HepG2 (cell line): ENCODE measurements at regions not wholly inside any gene's neighbourhood (a gene's known extent, or its start where the extent isn't known, plus 50 kb on each side); places are given as distances from the start of the nearest gene placed in this dataset.

ENCODE experiments used
- ATAC-seq: fragments of 200-7000 bp; cut with Tn5 transposase; 3 replicates; pipeline ENCODE4 v1.9.1; 2020; ENCODE audit warnings: mild to moderate bottlenecking, moderate library complexity
- BruUV-seq: library from RNA; stranded (reverse); fragments of 400-500 nt; replicated peaks from 2 replicates; lab custom pipeline; 2021; lab: Mats Ljungman, UMichigan
- CTCF ChIA-PET: fragments of 300-600 bp; formaldehyde crosslinking; extraction: SDS; loops from one replicate; lab custom pipeline; 2021; ENCODE audit warnings: low total read pairs, inconsistent platforms, low intra/inter-chr PET ratio; lab: Yijun Ruan, JAX
- POLR2A ChIA-PET: fragments of 350-600 bp; sonication (Branson Sonifier 250); formaldehyde crosslinking; loops from one replicate; lab custom pipeline; 2020; ENCODE audit warnings: antibody characterized with exemption, inconsistent platforms; lab: Yijun Ruan, JAX
- DNase-seq: peaks from one replicate; pipeline ENCODE4 v3.0.0-alpha.2; 2015; ENCODE audit warnings: low spot score
- FAIRE-seq: peaks from 3 replicates; lab custom pipeline; 2011; peaks lifted over from hg19 to GRCh38; lab: Jason Lieb, UNC
- H2AFZ ChIP-seq: one replicate; pipeline ENCODE4 v1.6.1; 2011; ENCODE audit warnings: low read length, inconsistent platforms
- H3K27ac ChIP-seq: fragments of 300-600 bp; 3 replicates; pipeline ENCODE4 v1.8.0; 2011; ENCODE audit warnings: mixed run types, mild to moderate bottlenecking, mixed read lengths, low read length, inconsistent platforms; ENCODE audit not compliant: insufficient read depth; ENCODE audit errors: extremely low read length
- H3K27me3 ChIP-seq, 2 experiments: fragments of 200-600 bp in 1 of 2; 2 replicates in 1 of 2; 3 replicates in 1 of 2; pipeline versions ENCODE4 v1.6.0 to v1.8.0; 2011; ENCODE audit warnings: low read length in 2 of 2, mild to moderate bottlenecking in 2 of 2, moderate library complexity in 2 of 2, inconsistent platforms in 1 of 2; ENCODE audit not compliant: insufficient read depth in 2 of 2, control insufficient read depth in 1 of 2
- H3K36me3 ChIP-seq, 2 experiments: fragments of 200-600 bp in 1 of 2; replicated peaks in 1 of 2; 2 replicates in 1 of 2; 3 replicates in 1 of 2; pipeline versions ENCODE4 v1.5.1 to v1.8.0; 2011; ENCODE audit warnings: low read length in 2 of 2, inconsistent platforms in 1 of 2; ENCODE audit not compliant: insufficient read depth in 2 of 2, control insufficient read depth in 1 of 2
- H3K4me1 ChIP-seq: 2 replicates; pipeline ENCODE4 v1.5.1; 2012; ENCODE audit warnings: low read length, inconsistent platforms; ENCODE audit not compliant: insufficient read depth
- H3K4me2 ChIP-seq: 2 replicates; pipeline ENCODE4 v1.6.0; 2011; ENCODE audit warnings: low read depth, low read length, inconsistent platforms
- H3K4me3 ChIP-seq, 3 experiments: fragments of 200-600 bp in 1 of 3; sonication (generic), shearing (Covaris generic) in 1 of 3; replicated peaks in 1 of 3; 2 replicates each; pipeline ENCODE4 v1.5.1; 2011 to 2016; ENCODE audit warnings: low read length in 3 of 3, inconsistent platforms in 2 of 3, low read depth in 2 of 3, mild to moderate bottlenecking in 2 of 3, control low read depth in 1 of 3, mixed read lengths in 1 of 3; ENCODE audit not compliant: insufficient read depth in 1 of 3
- H3K79me2 ChIP-seq: one replicate; pipeline ENCODE4 v1.6.1; 2011; ENCODE audit warnings: low read length, inconsistent platforms; ENCODE audit not compliant: insufficient read depth
- H3K9ac ChIP-seq: 2 replicates; pipeline ENCODE4 v1.6.0; 2011; ENCODE audit warnings: mild to moderate bottlenecking, low read depth, low read length, inconsistent platforms; ENCODE audit not compliant: insufficient read depth
- H3K9me3 ChIP-seq: 2 replicates; pipeline ENCODE4 v1.5.1; 2012; ENCODE audit warnings: mild to moderate bottlenecking, low read length
- H4K20me1 ChIP-seq: 2 replicates; pipeline ENCODE4 v1.6.0; 2011; ENCODE audit warnings: inconsistent platforms, mild to moderate bottlenecking, low read length, moderate library complexity; ENCODE audit not compliant: insufficient read depth
- EZH2 ChIP-seq: conservative IDR thresholded peaks from 2 replicates; pipeline ENCODE4 v1.6.1; 2012; ENCODE audit warnings: mild to moderate bottlenecking, low read depth, low read length, moderate library complexity
- SRY ChIP-seq: sonication (generic); formaldehyde crosslinking; IDR thresholded peaks from 2 replicates; pipeline ENCODE4 v1.8.0; 2022; ENCODE audit warnings: mild to moderate bottlenecking, missing genetic modification reagents
- ZNF230 ChIP-seq: sonication (generic); formaldehyde crosslinking; IDR thresholded peaks from 2 replicates; pipeline ENCODE4 v1.4.0; 2020; ENCODE audit warnings: mild to moderate bottlenecking, missing genetic modification reagents
- ZNF30 ChIP-seq: sonication (generic); formaldehyde crosslinking; IDR thresholded peaks from 2 replicates; pipeline ENCODE4 v1.5.0; 2020; ENCODE audit warnings: mild to moderate bottlenecking, missing genetic modification reagents
- ZNF547 ChIP-seq: sonication (generic); formaldehyde crosslinking; IDR thresholded peaks from 2 replicates; pipeline ENCODE4 v1.5.1; 2020; ENCODE audit warnings: mild to moderate bottlenecking, missing genetic modification reagents
- ZNF589 ChIP-seq: sonication (generic); formaldehyde crosslinking; conservative IDR thresholded peaks from 2 replicates; pipeline ENCODE4 v1.8.0; 2022; ENCODE audit warnings: mild to moderate bottlenecking, moderate library complexity, missing genetic modification reagents
- ZNF678 ChIP-seq: sonication (generic); formaldehyde crosslinking; IDR thresholded peaks from 2 replicates; pipeline ENCODE4 v1.4.0; 2020; ENCODE audit warnings: mild to moderate bottlenecking, missing genetic modification reagents
- in situ Hi-C: cut with HindIII; loops from 2 replicates; pipeline ENCODE4 v1.10.0; 2017; ENCODE audit warnings: low pct_unique_long_range_greater_than_20kb; ENCODE audit not compliant: extremely low pct_ligation_motif_present
- intact Hi-C: fragments of 100-400 bp; cut with micrococcal nuclease; formaldehyde crosslinking; loops from one replicate; pipeline ENCODE4 v1.10.0; 2022; ENCODE audit not compliant: unreplicated experiment
- TF ChIP-seq, protein P1 (sequence below): sonication (generic); formaldehyde crosslinking; IDR thresholded peaks from 2 replicates; pipeline ENCODE4 v1.4.0; 2020; ENCODE audit warnings: missing genetic modification reagents, borderline replicate concordance
- TF ChIP-seq, protein P2 (sequence below): sonication (generic); formaldehyde crosslinking; IDR thresholded peaks from 2 replicates; pipeline ENCODE4 v1.8.0; 2022; ENCODE audit warnings: low read depth, missing genetic modification reagents
- TF ChIP-seq, protein P3 (sequence below): sonication (generic); formaldehyde crosslinking; conservative IDR thresholded peaks from 2 replicates; pipeline ENCODE4 v1.4.0; 2020; ENCODE audit warnings: mild to moderate bottlenecking, missing genetic modification reagents, moderate library complexity
- TF ChIP-seq, protein P4 (sequence below): sonication (generic); formaldehyde crosslinking; IDR thresholded peaks from 2 replicates; pipeline ENCODE4 v1.8.0; 2022; ENCODE audit warnings: mild to moderate bottlenecking, missing genetic modification reagents

DNA sequence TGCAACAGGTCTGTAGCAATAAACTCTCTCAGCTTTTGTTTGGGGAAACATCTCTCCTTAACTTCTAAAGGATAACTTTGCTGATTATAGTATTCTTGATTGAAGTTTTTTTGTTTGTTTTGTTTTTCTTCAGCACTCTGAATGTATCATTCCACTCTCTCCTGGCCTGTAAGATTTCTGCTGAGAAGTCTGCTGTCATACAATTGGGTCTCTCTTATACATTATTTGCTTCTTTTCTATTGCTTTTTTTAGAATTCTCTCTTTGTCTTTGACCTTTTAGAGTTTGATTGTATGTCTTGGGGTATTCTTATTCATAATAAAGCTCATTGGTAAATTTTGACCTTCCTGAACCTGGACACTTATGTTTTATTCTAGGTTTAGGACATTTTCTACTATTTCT is 386.3 kb downstream of the MRPL39 start:
- intact Hi-C loops = no loop called here

More for the DNA sequence above, 386.3 kb downstream of the MRPL39 start:
- Histone ChIP-seq H3K36me3 (no peaks in the 10 kb centered on the region), H3K4me2 (no peak overlapping the region), H3K27ac (no peak overlapping the region), H3K27me3 (no peaks in the 10 kb centered on the region), H3K9me3 (peaks cover 91% of the 10 kb centered on the region), H3K9ac (no peak overlapping the region), H3K79me2 (no peaks in the 10 kb centered on the region), H3K4me3 (no peak overlapping the region), H4K20me1 (no peaks in the 10 kb centered on the region), H3K4me1 (no peaks in the 10 kb centered on the region), H2AFZ (no peak overlapping the region)
- no peak for TF ChIP-seq ZNF547 (CRISPR knock-in tag)
- no peak for TF ChIP-seq ZNF30 (CRISPR knock-in tag)
- no peak for TF ChIP-seq ZNF589 (CRISPR knock-in tag)
- TF ChIP-seq ZNF678 (CRISPR knock-in tag) = no peak
- TF ChIP-seq, protein P1, sequence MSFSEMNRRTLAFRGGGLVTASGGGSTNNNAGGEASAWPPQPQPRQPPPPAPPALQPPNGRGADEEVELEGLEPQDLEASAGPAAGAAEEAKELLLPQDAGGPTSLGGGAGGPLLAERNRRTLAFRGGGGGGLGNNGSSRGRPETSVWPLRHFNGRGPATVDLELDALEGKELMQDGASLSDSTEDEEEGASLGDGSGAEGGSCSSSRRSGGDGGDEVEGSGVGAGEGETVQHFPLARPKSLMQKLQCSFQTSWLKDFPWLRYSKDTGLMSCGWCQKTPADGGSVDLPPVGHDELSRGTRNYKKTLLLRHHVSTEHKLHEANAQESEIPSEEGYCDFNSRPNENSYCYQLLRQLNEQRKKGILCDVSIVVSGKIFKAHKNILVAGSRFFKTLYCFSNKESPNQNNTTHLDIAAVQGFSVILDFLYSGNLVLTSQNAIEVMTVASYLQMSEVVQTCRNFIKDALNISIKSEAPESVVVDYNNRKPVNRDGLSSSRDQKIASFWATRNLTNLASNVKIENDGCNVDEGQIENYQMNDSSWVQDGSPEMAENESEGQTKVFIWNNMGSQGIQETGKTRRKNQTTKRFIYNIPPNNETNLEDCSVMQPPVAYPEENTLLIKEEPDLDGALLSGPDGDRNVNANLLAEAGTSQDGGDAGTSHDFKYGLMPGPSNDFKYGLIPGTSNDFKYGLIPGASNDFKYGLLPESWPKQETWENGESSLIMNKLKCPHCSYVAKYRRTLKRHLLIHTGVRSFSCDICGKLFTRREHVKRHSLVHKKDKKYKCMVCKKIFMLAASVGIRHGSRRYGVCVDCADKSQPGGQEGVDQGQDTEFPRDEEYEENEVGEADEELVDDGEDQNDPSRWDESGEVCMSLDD (CRISPR knock-in tag) = no peak
- TF ChIP-seq, protein P2, sequence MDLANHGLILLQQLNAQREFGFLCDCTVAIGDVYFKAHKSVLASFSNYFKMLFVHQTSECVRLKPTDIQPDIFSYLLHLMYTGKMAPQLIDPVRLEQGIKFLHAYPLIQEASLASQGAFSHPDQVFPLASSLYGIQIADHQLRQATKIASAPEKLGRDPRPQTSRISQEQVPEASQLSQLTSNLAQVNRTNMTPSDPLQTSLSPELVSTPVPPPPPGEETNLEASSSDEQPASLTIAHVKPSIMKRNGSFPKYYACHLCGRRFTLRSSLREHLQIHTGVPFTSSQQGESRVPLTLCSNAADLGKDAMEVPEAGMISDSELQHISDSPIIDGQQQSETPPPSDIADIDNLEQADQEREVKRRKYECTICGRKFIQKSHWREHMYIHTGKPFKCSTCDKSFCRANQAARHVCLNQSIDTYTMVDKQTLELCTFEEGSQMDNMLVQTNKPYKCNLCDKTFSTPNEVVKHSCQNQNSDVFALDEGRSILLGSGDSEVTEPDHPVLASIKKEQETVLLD (CRISPR knock-in tag) = no peak
- TF ChIP-seq, protein P3, sequence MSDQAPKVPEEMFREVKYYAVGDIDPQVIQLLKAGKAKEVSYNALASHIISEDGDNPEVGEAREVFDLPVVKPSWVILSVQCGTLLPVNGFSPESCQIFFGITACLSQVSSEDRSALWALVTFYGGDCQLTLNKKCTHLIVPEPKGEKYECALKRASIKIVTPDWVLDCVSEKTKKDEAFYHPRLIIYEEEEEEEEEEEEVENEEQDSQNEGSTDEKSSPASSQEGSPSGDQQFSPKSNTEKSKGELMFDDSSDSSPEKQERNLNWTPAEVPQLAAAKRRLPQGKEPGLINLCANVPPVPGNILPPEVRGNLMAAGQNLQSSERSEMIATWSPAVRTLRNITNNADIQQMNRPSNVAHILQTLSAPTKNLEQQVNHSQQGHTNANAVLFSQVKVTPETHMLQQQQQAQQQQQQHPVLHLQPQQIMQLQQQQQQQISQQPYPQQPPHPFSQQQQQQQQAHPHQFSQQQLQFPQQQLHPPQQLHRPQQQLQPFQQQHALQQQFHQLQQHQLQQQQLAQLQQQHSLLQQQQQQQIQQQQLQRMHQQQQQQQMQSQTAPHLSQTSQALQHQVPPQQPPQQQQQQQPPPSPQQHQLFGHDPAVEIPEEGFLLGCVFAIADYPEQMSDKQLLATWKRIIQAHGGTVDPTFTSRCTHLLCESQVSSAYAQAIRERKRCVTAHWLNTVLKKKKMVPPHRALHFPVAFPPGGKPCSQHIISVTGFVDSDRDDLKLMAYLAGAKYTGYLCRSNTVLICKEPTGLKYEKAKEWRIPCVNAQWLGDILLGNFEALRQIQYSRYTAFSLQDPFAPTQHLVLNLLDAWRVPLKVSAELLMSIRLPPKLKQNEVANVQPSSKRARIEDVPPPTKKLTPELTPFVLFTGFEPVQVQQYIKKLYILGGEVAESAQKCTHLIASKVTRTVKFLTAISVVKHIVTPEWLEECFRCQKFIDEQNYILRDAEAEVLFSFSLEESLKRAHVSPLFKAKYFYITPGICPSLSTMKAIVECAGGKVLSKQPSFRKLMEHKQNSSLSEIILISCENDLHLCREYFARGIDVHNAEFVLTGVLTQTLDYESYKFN (CRISPR knock-in tag) = no peak
- no peak for TF ChIP-seq SRY (CRISPR knock-in tag)
- no peak for TF ChIP-seq EZH2
- TF ChIP-seq ZNF230 = no peak
- TF ChIP-seq, protein P4, sequence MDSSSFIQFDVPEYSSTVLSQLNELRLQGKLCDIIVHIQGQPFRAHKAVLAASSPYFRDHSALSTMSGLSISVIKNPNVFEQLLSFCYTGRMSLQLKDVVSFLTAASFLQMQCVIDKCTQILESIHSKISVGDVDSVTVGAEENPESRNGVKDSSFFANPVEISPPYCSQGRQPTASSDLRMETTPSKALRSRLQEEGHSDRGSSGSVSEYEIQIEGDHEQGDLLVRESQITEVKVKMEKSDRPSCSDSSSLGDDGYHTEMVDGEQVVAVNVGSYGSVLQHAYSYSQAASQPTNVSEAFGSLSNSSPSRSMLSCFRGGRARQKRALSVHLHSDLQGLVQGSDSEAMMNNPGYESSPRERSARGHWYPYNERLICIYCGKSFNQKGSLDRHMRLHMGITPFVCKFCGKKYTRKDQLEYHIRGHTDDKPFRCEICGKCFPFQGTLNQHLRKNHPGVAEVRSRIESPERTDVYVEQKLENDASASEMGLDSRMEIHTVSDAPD (CRISPR knock-in tag) = no peak
- ATAC-seq = no peak
- no peak for FAIRE-seq
- in situ Hi-C loops = no loop called here
- no TSS peak for BruUV-seq
- ChIA-PET POLR2A (no interaction called here), CTCF (no interaction called here)
- DNase-seq = no peak
